ENCODE measurements at regions not wholly inside any gene's neighbourhood (a gene's known extent, or its start where the extent isn't known, plus 50 kb on each side); places are given as distances from the start of the nearest gene placed in this dataset.

DNA sequence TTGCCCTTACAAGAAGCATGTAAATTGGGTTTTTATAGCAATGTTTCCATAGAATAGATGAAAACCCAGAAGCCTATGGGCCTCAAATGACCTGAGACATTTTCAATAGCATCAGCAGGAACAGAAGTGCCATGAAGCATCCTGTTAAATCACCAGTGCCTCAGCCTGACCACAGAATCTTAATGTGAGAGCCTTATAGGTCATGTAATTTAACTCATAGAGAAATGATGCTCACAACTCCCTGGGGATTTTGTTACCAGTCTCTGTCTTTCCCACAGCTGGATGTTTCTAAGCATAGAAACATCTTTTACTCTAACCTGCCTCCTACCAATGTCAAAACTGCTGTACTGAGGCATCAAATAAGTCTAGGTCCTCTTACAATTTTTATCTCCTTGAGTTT is 295.8 kb upstream of the ACVR2A start:
- DNase-seq, result no peak
- Histone ChIP-seq H3K4me1 (ENCODE audit: control insufficient read depth, insufficient read depth, low read depth, low read length) (no peaks in the 10 kb centered on the region), H2BK15ac (ENCODE audit: low read depth, poor library complexity, severe bottlenecking) (no peak overlapping the region), H3K9me3 (ENCODE audit: control insufficient read depth, low read length) (no peaks in the 10 kb centered on the region), H3K79me1 (replicated peaks; ENCODE audit: low read length, poor library complexity, severe bottlenecking) (no peaks in the 10 kb centered on the region), H2BK12ac (ENCODE audit: low read length in 2 of 2) (no peak overlapping the region), H3K9ac (ENCODE audit: low read length) (no peak overlapping the region), H3K18ac (ENCODE audit: low read depth in 1 of 2, low read length in 2 of 2) (no peak overlapping the region), H3K4me2 (ENCODE audit: low read length, poor library complexity, severe bottlenecking) (no peak overlapping the region), H3K27me3 (ENCODE audit: control insufficient read depth in 1 of 2, insufficient read depth in 1 of 2, low read length in 2 of 2) (no peaks in the 10 kb centered on the region), H3K4me3 (ENCODE audit: insufficient read depth in 1 of 2, low read depth in 1 of 2, low read length in 2 of 2) (no peak overlapping the region), H3K4ac (ENCODE audit: low read depth in 1 of 2, low read length in 2 of 2) (no peak overlapping the region), H3K23ac (ENCODE audit: low read length in 2 of 2) (no peak overlapping the region), H2AK5ac (ENCODE audit: low read length, severe bottlenecking) (no peak overlapping the region), H2BK120ac (ENCODE audit: low read depth, low read length) (no peak overlapping the region), H3K27ac (ENCODE audit: low read length, poor library complexity, severe bottlenecking) (no peak overlapping the region), H3K14ac (ENCODE audit: low read length in 2 of 2) (no peak overlapping the region), H4K8ac (ENCODE audit: low read length) (no peak overlapping the region), H2BK5ac (ENCODE audit: low read depth, low read length, poor library complexity, severe bottlenecking) (no peak overlapping the region), H4K91ac (ENCODE audit: low read length) (no peak overlapping the region), H2AFZ (ENCODE audit: low read depth, low read length) (no peak overlapping the region), H3K36me3 (ENCODE audit: control insufficient read depth in 1 of 2, insufficient read depth in 2 of 2, low read depth in 1 of 2, low read length in 2 of 2) (no peaks in the 10 kb centered on the region)

DNA sequence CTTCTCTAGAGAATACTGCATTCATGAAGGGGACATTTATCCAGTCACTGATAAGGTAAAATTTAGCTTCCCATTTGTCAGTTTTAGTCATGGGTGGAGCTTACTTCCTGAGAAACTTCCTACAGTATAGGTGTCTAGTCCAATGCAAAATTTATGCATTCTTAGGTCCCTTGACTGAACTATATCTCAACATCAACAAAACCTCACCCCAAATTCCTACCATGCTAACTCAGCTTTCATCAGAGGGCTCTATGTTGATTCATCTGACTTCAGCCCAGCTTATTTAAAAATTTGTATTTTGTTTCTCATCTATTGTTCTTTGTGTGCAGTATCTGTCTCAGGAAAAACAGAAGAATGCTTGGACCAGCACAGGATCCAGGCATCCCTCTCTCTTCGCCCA is 296.4 kb upstream of the ACVR2A start:
- no CpG with 5 or more reads among the region's 1 CpG for WGBS
- no peak for DNase-seq
- H2BK12ac ChIP-seq (ENCODE audit: low read length in 2 of 2), result no peak overlapping the region
- no peaks in the 10 kb centered on the region for H3K79me1 ChIP-seq (replicated peaks; ENCODE audit: low read length, poor library complexity, severe bottlenecking)
- H3K4ac ChIP-seq (ENCODE audit: low read depth in 1 of 2, low read length in 2 of 2), result no peak overlapping the region
- H2BK120ac ChIP-seq (ENCODE audit: low read depth, low read length), result no peak overlapping the region
- H3K27me3 ChIP-seq (ENCODE audit: control insufficient read depth in 1 of 2, insufficient read depth in 1 of 2, low read length in 2 of 2), result no peaks in the 10 kb centered on the region
- H3K36me3 ChIP-seq (ENCODE audit: control insufficient read depth in 1 of 2, insufficient read depth in 2 of 2, low read depth in 1 of 2, low read length in 2 of 2), result no peaks in the 10 kb centered on the region
- H4K8ac ChIP-seq (ENCODE audit: low read length), result no peak overlapping the region
- no peak overlapping the region for H2AFZ ChIP-seq (ENCODE audit: low read depth, low read length)
- H3K9ac ChIP-seq (ENCODE audit: low read length), result no peak overlapping the region
- no peak overlapping the region for H3K14ac ChIP-seq (ENCODE audit: low read length in 2 of 2)
- no peak overlapping the region for H4K91ac ChIP-seq (ENCODE audit: low read length)
- no peaks in the 10 kb centered on the region for H3K9me3 ChIP-seq (ENCODE audit: control insufficient read depth, low read length)
- H3K4me2 ChIP-seq (ENCODE audit: low read length, poor library complexity, severe bottlenecking), result no peak overlapping the region
- no peak overlapping the region for H2BK5ac ChIP-seq (ENCODE audit: low read depth, low read length, poor library complexity, severe bottlenecking)
- H3K27ac ChIP-seq (ENCODE audit: low read length, poor library complexity, severe bottlenecking), result no peak overlapping the region
- no peak overlapping the region for H3K4me3 ChIP-seq (ENCODE audit: insufficient read depth in 1 of 2, low read depth in 1 of 2, low read length in 2 of 2)
- H3K4me1 ChIP-seq (ENCODE audit: control insufficient read depth, insufficient read depth, low read depth, low read length), result no peaks in the 10 kb centered on the region
- H3K23ac ChIP-seq (ENCODE audit: low read length in 2 of 2), result no peak overlapping the region
- no peak overlapping the region for H2BK15ac ChIP-seq (ENCODE audit: low read depth, poor library complexity, severe bottlenecking)
- no peak overlapping the region for H2AK5ac ChIP-seq (ENCODE audit: low read length, severe bottlenecking)
- H3K18ac ChIP-seq (ENCODE audit: low read depth in 1 of 2, low read length in 2 of 2), result no peak overlapping the region

DNA sequence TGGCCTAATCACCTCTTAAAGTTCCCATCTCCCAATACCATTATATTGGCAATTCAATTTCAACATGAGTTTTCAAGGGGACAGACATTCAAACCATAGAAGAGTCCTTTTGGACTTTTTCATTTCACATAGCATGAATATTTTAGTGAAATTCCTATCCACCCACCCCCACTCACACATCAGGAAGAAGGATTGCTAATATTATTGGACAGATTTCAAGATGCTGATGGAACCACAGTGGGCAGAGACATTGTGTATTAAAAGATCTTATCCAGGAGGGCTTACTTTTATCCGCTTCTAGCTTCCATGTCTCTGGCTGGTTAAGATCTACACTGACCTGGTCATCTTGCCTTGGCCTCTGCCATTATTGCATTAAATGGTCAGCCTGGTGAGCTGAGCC is 297.4 kb upstream of the ACVR2A start:
- Histone ChIP-seq H3K9me3 (ENCODE audit: control insufficient read depth, low read length) (no peaks in the 10 kb centered on the region), H2BK120ac (ENCODE audit: low read depth, low read length) (no peak overlapping the region), H3K23ac (ENCODE audit: low read length in 2 of 2) (no peak overlapping the region), H3K14ac (ENCODE audit: low read length in 2 of 2) (no peak overlapping the region), H3K36me3 (ENCODE audit: control insufficient read depth in 1 of 2, insufficient read depth in 2 of 2, low read depth in 1 of 2, low read length in 2 of 2) (no peaks in the 10 kb centered on the region), H2AK5ac (ENCODE audit: low read length, severe bottlenecking) (no peak overlapping the region), H3K4me2 (ENCODE audit: low read length, poor library complexity, severe bottlenecking) (no peak overlapping the region), H3K18ac (ENCODE audit: low read depth in 1 of 2, low read length in 2 of 2) (no peak overlapping the region), H2BK5ac (ENCODE audit: low read depth, low read length, poor library complexity, severe bottlenecking) (no peak overlapping the region), H4K91ac (ENCODE audit: low read length) (no peak overlapping the region), H3K27me3 (ENCODE audit: control insufficient read depth in 1 of 2, insufficient read depth in 1 of 2, low read length in 2 of 2) (no peaks in the 10 kb centered on the region), H3K27ac (ENCODE audit: low read length, poor library complexity, severe bottlenecking) (no peak overlapping the region), H2BK15ac (ENCODE audit: low read depth, poor library complexity, severe bottlenecking) (no peak overlapping the region), H2BK12ac (ENCODE audit: low read length in 2 of 2) (no peak overlapping the region), H3K4me1 (ENCODE audit: control insufficient read depth, insufficient read depth, low read depth, low read length) (no peaks in the 10 kb centered on the region), H2AFZ (ENCODE audit: low read depth, low read length) (no peak overlapping the region), H3K9ac (ENCODE audit: low read length) (no peak overlapping the region), H3K4me3 (ENCODE audit: insufficient read depth in 1 of 2, low read depth in 1 of 2, low read length in 2 of 2) (no peak overlapping the region), H3K79me1 (replicated peaks; ENCODE audit: low read length, poor library complexity, severe bottlenecking) (no peaks in the 10 kb centered on the region), H4K8ac (ENCODE audit: low read length) (no peak overlapping the region), H3K4ac (ENCODE audit: low read depth in 1 of 2, low read length in 2 of 2) (no peak overlapping the region)
- WGBS, result 86% methylated on average over 1 of the region's 1 CpG
- no peak for DNase-seq

DNA sequence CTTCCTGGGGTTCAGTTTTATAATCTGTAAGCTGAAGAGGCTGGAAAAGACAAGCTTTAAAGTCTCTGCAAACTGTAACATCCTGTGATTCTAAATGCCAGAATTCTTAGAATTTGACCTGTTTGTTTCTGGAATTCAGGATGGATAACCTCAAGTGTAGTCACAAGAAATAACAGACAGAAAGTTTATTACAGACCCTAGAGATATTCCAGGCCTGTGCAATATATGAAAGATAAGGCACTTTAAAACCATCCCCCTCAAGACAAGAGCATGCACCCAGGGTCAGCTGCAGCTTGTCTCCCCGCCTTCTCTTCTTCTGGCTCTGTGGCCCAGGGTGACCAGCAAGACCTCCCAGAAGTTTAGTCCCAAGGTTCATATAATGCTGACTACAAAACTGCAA is 298.7 kb upstream of the ACVR2A start:
- Histone ChIP-seq H3K79me1 (replicated peaks; ENCODE audit: low read length, poor library complexity, severe bottlenecking) (no peaks in the 10 kb centered on the region), H3K23ac (ENCODE audit: low read length in 2 of 2) (no peak overlapping the region), H2AFZ (ENCODE audit: low read depth, low read length) (no peak overlapping the region), H3K4ac (ENCODE audit: low read depth in 1 of 2, low read length in 2 of 2) (no peak overlapping the region), H2BK120ac (ENCODE audit: low read depth, low read length) (no peak overlapping the region), H2AK5ac (ENCODE audit: low read length, severe bottlenecking) (no peak overlapping the region), H2BK12ac (ENCODE audit: low read length in 2 of 2) (no peak overlapping the region), H3K36me3 (ENCODE audit: control insufficient read depth in 1 of 2, insufficient read depth in 2 of 2, low read depth in 1 of 2, low read length in 2 of 2) (no peaks in the 10 kb centered on the region), H3K4me1 (ENCODE audit: control insufficient read depth, insufficient read depth, low read depth, low read length) (no peaks in the 10 kb centered on the region), H2BK5ac (ENCODE audit: low read depth, low read length, poor library complexity, severe bottlenecking) (no peak overlapping the region), H3K4me2 (ENCODE audit: low read length, poor library complexity, severe bottlenecking) (no peak overlapping the region), H3K14ac (ENCODE audit: low read length in 2 of 2) (no peak overlapping the region), H4K91ac (ENCODE audit: low read length) (no peak overlapping the region), H3K27ac (ENCODE audit: low read length, poor library complexity, severe bottlenecking) (no peak overlapping the region), H2BK15ac (ENCODE audit: low read depth, poor library complexity, severe bottlenecking) (no peak overlapping the region), H3K27me3 (ENCODE audit: control insufficient read depth in 1 of 2, insufficient read depth in 1 of 2, low read length in 2 of 2) (no peaks in the 10 kb centered on the region), H4K8ac (ENCODE audit: low read length) (no peak overlapping the region), H3K18ac (ENCODE audit: low read depth in 1 of 2, low read length in 2 of 2) (no peak overlapping the region), H3K4me3 (ENCODE audit: insufficient read depth in 1 of 2, low read depth in 1 of 2, low read length in 2 of 2) (no peak overlapping the region), H3K9ac (ENCODE audit: low read length) (no peak overlapping the region), H3K9me3 (ENCODE audit: control insufficient read depth, low read length) (no peaks in the 10 kb centered on the region)
- WGBS, result 32% methylated on average over 1 of the region's 1 CpG
- DNase-seq, result peak; percentile 20
